HG02623 (cell line): ENCODE measurements at regions not wholly inside any gene's neighbourhood (a gene's known extent, or its start where the extent isn't known, plus 50 kb on each side); places are given as distances from the start of the nearest gene placed in this dataset.

Experiments
- ATAC-seq: cut with Tn5 transposase; IDR thresholded peaks from one replicate; pipeline ENCODE4 v1.9.1; 2021; ENCODE audit warnings: moderate library complexity; ENCODE audit not compliant: unreplicated experiment

DNA sequence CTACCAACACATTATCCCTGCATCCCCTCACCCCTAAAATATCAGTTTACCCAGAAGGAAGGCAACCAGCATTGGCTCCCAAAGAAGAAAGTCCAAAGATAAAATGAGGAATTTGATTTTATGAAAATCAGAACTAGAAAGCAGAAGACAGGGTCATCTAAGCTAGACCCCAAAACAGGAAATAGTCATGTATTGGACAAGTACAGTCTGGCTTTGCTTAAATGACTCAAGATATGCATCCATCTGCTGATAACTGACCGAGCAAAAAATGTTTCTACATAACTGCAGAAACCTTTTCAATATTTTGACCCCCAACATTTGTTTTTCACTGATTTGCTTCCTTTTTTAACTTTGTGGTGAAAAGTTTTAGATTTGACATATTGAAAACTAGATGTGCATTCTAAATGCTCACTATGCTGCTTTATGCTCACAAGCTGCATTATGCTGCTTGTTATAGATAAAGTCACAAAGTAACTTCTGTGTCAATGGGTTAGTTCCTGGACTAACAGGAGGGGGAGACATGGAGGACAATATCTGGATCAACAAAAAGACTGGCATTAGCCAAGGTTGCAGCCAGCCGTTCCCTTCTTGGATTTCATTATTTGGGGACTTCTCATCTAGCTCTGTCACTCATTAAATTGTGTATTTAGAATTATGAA lies 227.0 kb downstream of the INHBA start:
- no peak for ATAC-seq

DNA sequence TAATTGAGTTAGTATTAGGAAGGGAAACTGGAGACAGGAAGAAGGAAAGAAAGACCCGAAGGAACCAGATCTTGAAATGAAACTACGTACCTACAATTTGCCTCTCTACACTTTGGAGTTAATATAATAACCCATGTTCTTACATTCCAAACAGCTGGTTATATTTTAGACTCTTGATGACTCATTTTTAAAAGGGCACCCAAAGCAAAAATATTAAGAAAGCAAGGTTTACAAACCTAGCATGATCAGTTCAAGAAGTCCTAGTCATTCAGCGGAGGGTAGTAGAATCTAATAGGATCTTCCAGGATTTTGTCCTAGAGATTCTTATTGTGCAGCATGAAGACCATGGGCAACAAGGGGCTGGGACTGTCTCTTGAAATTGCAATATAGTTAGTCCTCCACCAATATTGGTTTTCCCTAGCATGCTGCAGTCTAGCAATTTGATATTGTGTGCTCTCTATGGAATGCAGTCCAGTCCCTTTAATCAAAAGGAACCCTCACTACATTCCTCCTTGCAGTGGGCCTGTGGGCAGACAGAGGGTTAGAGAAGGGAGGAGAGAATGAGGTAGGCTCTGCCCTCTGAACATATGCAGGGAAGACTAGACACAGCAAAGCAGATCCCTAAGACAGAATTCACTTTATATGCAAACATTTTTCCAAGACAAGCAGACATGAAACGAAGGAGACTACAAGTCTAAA lies 230.3 kb downstream of the INHBA start:
- ATAC-seq = no peak

DNA sequence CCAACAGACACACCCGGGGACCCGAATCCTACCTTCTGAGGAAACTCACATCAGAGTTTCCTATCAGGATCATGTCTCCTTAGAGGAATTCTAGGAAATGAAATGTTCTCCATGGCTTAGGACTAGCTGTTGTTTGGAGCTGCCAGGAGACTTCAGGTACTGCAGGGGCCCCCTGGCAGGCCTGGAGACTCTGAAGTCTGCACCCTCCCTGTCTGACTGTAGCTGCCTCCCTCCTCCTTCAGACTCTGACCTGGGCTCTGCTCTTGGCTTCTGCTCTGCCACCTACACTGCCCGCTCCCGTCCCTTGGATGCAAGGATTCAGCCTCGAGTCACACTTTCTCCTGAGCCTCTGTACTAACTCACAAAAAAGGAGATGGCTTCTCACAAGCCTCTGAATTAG lies 232.8 kb downstream of the INHBA start:
- no peak for ATAC-seq

DNA sequence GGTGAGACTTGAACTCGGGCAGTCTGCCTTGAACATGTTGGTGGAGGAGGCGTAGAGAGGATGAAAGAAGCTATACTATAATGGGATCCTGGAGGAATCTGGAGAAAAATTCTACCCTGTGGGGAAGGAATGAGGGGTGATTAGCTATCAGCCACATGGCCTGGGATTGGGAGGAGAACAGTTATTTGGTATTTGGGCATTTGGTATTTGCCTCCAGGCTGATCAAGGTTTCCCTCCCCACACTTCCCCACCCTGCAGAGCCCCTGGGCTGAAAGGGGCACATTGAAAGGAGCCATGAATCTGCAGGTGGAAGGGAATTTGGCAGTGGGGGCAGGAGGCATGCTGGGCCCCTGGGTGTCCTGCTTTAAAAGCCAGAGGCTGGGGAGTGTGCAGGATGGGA lies 235.3 kb downstream of the INHBA start:
- ATAC-seq = no peak

DNA sequence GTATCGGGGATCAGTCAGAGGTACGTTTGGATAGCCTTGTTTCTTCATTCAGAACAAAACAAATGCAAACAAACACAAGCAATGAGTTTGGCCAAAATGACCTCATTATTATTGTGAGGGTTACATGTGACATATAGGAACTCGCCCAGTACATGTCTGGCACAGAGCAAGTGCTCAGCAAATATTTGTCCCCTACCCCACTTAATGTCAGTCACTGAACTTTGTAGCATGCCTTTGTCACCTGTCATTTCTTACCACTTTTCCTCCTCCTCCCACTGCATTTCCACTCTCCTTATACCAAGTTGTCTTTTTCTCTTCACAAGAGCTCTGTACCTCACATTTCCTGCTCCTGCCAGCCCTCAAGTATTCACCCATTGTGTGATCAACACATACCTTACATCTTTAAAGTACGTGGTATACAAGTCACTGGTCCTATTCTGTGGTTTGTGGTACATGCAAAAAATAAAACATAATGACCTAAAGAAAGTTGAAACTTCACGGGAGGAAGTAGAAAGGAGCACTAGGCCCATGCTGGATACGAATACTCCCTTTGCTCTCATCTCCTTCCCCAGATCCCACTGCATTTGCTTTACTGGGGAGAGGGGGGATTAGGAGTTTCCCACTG lies 236.0 kb downstream of the INHBA start:
- no peak for ATAC-seq

DNA sequence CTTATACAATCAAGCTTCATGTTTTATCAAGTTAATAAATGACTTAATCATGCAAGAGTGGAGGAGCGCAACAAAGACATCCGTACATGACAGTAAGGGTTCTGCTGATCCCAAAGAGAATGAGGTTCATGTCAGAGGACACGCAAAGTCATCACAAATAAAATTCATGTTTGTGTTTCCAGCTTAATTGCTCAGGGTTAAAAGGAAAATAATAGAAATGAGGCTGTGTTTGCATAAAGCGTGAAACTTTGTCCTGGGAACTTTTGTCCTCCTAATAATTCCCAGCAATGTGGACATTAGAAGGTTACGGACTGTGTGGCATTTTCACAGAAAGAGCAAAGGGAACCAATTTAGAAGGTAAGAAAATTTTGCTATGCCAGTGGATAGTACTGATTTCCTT lies 237.3 kb downstream of the INHBA start:
- ATAC-seq = no peak

DNA sequence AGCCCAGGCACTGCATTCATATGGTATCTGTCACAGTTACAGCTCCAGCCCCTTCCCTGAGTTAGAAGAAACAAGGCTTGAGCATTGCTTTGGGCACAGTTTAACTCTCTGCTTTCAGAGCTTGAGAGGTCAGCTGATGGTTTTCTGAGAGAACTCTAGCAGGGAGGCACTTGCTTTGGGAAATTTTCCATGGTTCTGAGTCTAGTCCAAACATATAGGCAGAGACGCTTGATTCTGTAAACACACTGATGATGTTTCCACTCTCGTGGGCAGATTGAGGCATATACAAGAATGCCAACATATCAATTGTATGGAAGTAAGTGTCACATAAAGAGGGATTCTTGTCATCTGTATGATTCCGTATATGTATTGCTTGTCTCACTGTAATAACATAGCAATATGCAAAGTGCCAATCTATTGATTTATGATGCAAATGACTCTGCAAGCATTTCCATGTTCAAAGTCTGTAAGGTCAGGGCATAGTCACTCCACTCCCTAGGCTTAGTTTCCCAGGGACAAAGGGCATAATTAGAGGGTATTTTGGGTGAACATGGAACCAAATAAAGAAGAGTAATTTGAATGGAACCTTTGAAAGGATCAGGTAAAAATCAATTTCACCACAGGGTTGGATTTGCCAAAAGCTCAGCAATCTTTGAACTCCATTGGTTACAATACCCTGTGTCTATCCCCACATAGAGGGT lies 239.0 kb downstream of the INHBA start:
- ATAC-seq = no peak

DNA sequence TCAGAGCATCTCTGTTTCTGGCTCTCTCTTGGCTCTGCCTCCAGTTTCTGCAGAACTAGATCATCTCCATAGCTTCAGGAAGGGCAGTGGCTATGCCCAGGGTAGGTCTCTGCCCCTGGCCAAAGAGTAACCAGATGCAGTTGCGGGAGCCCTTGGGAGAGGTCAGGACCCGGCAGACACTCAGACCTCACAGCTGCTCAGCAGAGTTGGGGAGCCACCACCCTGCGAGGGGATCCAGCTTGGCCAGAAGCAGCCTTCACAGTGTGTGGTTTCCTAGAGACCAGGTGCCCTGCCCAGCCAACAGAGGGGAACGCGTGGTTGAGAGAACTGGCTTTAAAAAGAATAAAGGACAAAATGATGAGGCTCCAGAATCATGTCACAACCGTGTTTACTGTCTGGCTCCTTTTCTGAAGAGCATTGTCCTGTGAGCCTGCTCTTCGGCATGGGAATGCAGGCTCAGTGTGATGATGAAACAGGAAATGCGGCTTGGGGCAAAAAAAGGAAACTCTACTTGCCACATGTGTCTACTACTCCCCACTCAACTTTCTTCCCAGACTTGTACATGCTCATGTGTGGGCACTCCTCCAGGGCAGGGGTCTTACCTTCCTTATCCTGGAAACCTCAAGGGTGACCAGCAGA lies 243.1 kb downstream of the INHBA start:
- ATAC-seq = no peak

DNA sequence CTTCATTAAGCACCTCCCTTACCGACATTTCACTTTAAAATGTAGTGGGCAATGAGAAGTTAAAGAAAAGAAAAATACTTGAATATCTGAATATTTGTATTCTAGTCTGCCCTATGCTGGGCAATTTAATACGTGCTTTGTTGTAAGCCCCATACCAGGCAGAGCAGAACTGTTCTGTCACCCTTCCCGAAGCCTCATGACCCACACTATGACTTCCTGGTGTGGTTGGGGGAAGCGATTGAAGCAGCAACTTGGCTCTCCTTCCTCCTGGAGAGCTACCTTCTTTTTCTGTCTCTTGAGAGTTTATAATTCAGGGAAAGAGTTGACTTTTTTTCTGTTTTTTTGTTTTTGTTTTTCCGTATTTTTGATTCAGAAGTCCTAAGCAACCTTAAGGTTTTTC lies 243.7 kb downstream of the INHBA start:
- ATAC-seq = no peak

DNA sequence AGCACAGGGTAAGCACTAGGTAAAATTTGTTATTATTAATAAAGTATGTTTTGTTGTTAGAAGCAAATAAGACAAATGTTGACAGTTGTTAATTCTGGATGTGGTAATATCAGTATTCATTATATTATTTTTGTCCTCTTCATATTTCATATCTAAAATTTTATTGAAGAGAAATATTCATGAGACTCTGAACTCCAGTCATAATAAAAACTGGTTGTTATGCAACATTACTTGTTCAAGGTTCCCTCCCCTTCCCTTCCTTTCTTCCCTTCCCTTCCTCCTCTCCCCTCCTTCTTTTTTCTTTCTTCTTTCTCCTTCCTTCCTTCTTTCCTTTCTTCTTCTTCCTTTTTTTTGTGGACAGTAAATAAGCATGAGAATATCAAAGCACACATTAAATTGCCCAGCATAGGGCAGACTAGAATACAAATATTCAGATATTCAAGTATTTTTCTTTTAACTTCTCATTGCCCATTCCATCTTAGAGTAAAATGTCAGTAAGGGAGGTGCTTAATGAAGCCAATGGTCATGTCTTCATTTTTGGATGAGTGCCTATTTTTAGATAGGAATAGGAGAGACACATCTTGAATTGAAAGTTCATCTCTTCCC lies 245.0 kb downstream of the INHBA start:
- no peak for ATAC-seq

DNA sequence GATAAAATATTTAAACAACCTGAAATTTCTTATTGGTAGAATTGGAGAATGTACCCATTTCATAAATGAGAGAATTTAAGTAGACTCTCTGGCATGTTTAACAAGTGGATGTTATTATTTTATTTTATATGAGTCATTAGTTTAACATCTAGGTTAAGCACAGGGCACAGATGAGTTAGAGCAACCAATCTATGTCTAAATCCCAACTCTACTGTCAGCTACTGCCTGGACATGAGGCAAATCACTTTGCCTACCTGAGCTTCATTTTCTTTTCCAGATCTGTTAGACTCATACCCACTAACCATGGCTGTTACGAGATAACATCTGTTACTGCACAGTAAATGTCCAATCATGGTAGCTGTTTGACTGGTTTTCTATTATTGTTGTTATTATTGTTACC lies 251.1 kb downstream of the INHBA start:
- no peak for ATAC-seq

DNA sequence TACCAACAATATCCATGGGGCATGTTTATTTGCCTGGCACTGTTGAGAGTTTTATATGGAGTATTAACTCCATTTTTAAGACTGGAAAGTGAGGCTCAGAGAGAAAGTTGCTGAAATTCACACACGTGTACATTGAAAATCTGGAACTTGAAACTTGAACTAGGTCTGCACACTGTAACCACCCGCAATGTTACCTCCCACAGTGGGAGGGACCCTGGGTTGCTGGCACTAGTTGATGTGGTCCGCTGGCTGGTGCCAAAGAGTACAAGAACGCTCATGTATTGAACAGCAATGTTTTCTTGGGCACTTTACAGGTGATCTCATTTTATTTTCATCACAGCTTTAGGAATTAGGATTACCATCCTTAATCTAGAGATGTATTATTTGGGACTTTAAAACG lies 253.2 kb downstream of the INHBA start:
- no peak for ATAC-seq

DNA sequence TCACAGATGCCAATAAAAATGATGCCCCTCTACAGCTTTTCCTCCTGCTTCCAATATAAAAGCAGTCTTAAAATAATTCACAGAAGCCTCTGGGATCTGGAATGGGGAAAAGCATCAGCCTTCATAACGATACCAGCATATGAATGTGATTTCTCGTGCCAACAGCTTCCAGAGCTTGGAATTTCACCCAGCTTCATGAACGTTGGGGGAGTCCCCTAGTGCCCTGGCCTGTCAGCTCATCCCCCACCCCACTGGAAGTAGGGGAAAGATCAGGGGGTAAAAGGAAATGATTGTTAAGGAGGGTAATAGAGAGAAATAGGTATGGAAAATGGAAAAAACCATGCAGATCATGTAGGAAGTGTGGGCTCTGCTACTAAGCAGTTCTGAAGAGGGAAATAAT lies 253.6 kb downstream of the INHBA start:
- no peak for ATAC-seq

DNA sequence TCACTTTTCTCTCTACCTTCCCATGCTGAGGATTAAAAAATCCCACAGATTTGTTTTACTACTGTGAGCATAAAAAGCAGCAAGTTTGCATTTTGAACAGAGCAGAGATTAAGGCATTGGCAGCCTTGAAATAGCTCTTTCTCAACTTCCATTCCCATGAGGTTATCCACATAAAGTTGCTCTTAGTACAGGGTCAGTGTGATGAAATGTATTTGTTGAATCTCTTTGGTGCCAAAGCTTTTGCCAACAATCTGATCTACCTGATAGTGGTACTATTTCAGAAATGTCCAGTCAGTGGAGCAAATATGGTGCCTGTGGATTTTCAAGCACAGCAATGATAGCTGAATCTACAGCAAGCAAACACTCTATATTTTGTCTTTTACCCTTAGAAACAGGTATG lies 254.8 kb downstream of the INHBA start:
- no peak for ATAC-seq

DNA sequence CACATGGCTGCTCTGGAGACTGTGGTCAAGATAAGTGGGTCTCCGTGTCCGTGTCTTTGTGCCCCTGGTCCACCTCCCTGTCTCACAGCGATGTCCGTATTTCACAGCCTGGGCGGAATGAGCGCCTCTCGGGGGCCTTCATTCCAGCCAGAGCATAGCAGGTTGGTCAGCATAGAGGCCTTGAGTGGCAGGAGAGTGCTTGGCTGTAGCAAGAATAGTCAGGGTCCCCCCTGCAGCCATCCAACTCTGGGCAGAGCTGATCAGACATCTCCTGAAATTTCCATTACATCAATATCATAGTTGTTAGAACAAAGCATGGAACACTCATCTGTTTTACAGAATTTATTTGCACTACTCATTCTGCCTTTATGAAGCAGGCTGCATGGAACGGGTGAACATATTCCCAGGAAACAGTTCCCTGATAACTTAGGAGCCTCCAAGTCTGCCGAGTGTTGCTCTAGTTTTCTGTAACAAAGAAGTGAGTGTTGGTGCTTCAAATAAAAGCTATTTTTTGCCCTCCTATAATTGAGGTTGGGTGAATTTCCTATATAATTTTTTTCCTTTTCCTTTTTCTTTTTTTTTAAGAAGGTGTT lies 255.3 kb downstream of the INHBA start:
- ATAC-seq = no peak

DNA sequence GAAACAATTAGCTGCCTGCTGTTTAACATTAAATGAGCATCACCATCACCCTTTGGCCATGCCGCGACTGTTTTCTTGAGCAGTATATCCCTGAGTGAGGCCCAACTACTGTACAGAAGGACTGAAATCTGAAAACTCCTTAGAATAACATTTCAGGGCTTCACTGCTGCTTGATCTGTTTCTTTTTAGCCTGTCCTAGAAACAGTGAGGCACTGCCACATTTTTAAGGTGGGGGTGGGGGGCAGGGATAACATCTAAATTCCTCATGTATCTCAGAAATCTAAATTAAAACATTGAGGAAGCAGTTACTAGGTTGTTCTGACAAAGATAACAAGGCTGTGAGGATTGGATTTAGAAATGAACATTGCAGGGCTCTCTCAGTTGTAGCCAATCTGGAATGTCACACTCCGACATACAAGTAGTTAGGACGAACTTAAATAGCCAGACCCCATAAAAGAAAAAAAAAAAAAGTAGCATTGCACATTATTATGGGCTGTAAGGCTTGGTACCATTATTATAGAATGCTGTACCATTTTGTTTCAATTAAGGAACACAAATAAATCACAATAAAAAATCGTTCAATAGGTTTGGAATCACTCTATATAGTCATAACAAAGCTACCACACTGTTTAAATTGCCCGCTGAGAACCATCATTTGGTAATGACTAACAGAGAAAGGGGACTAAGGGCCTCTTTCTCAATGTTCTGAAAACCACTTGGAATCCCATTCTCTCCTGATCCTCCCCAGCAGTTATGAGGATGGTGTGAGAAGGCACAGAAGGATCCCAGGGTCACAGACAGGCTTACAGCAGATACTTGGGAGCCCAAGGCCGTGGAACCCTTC lies 256.1 kb downstream of the INHBA start:
- ATAC-seq = no peak

DNA sequence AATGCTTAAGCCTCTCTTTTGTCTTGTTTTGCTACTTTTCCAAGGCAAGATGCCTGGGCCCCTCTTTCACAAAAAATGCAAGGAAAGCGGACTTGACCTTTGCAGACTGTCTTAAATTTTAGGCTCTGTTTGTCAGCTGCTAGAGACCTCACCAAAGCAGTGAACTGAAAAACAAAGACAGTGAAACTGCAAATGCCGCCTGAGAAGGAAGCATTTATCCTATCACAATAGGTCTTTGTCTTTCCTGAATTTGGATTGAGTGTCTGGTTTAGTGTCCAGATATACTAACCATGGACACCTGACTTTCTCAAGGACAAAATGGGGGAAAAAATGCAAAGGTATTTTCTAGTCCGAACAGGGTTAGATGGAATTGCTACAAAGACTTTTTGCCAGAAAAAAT lies 256.9 kb downstream of the INHBA start:
- ATAC-seq = no peak

DNA sequence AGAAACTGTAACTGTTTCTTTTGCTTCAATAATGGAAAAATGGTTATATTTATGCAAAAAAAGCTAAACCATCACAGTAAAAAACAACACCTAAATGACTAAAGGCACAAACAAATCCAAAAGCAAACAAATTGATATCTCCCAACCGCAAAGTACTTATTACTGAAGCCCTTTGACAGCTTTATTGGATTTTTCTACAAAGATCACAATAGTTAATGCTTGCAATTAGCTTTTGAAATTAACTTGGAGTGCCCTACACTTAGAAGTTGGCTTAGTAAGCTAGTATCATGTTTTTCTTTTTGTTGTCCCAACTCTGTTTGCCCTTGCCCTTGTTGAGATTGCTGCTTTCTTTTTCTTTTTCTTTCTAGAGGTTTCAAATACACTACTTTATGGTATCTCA lies 257.5 kb downstream of the INHBA start:
- no peak for ATAC-seq

DNA sequence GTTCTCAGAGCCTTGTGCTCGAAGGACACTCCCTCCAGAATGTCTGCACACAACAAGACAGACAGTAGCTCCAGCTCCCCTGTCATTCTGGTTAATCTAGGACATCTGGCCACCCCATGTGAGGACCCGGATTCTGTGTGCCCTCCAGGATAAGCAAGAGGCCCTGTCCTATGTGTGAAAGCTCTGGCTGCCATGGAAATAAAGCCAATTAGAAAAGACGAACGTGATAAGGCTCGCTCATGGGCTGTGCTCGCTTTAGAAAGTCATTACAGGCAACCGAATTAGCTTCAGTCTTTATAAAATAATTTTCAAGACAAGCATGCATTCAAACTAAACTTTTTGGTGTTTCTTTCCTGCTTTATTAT lies 263.4 kb downstream of the INHBA start:
- ATAC-seq = no peak
